Anterior cingulate cortex (tissue), 58 donors: ENCODE measurements at regions not wholly inside any gene's neighbourhood (a gene's known extent, or its start where the extent isn't known, plus 50 kb on each side); places are given as distances from the start of the nearest gene placed in this dataset.

Experiments
- DNase-seq, 58 donors: peaks; one replicate each; lab custom pipeline; 2025; lab: John Stamatoyannopoulos, UW

GRCh38 chr3:159583662-159584061 lies 405.0 kb upstream of the IL12A start:
- no peak for DNase-seq

GRCh38 chr3:159584421-159584820 lies 404.2 kb upstream of the IL12A start:
- no peak for DNase-seq

- DNase-seq, result peak in 16 of 58 donors; percentile 0 to 31 (median 2)
Observed at GRCh38 chr3:159586571-159587202, 401.9 kb upstream of the IL12A start.

- no peak for DNase-seq
Observed at GRCh38 chr3:159593927-159594605, 394.6 kb upstream of the IL12A start.

GRCh38 chr3:159600291-159600690 lies 388.3 kb upstream of the IL12A start:
- DNase-seq, result no peak

- no peak for DNase-seq
Observed at GRCh38 chr3:159604151-159604581, 384.5 kb upstream of the IL12A start.

- DNase-seq, result no peak
Observed at GRCh38 chr3:159605101-159605500, 383.5 kb upstream of the IL12A start.

- DNase-seq, result no peak
Observed at GRCh38 chr3:159605776-159606175, 382.9 kb upstream of the IL12A start.

- DNase-seq, result no peak
Observed at GRCh38 chr3:159607856-159608255, 380.8 kb upstream of the IL12A start.

GRCh38 chr3:159608311-159608710 lies 380.3 kb upstream of the IL12A start:
- DNase-seq, result no peak

- DNase-seq, result no peak
Observed at GRCh38 chr3:159609625-159610024, 379.0 kb upstream of the IL12A start.

GRCh38 chr3:159616234-159616825 lies 372.3 kb upstream of the IL12A start:
- peak in 14 of 58 donors; percentile 1 to 40 (median 4) for DNase-seq

- no peak for DNase-seq
Observed at GRCh38 chr3:159619341-159619885, 369.2 kb upstream of the IL12A start.

- DNase-seq, result no peak
Observed at GRCh38 chr3:159620281-159620680, 368.4 kb upstream of the IL12A start.

- DNase-seq, result no peak
Observed at GRCh38 chr3:159620873-159621272, 367.8 kb upstream of the IL12A start.

GRCh38 chr3:159624616-159625015 lies 364.0 kb upstream of the IL12A start:
- DNase-seq, result no peak

GRCh38 chr3:159625594-159625993 lies 363.0 kb upstream of the IL12A start:
- peak in 1 of 58 donors; percentile 9 for DNase-seq

GRCh38 chr3:159626598-159626997 lies 362.0 kb upstream of the IL12A start:
- no peak for DNase-seq

GRCh38 chr3:159627229-159627628 lies 361.4 kb upstream of the IL12A start:
- no peak for DNase-seq

GRCh38 chr3:159627634-159628033 lies 361.0 kb upstream of the IL12A start:
- no peak for DNase-seq

GRCh38 chr3:159629329-159630084 lies 359.1 kb upstream of the IL12A start:
- DNase-seq, result no peak
